ENCODE measurements at regions not wholly inside any gene's neighbourhood (a gene's known extent, or its start where the extent isn't known, plus 50 kb on each side); places are given as distances from the start of the nearest gene placed in this dataset.

DNA sequence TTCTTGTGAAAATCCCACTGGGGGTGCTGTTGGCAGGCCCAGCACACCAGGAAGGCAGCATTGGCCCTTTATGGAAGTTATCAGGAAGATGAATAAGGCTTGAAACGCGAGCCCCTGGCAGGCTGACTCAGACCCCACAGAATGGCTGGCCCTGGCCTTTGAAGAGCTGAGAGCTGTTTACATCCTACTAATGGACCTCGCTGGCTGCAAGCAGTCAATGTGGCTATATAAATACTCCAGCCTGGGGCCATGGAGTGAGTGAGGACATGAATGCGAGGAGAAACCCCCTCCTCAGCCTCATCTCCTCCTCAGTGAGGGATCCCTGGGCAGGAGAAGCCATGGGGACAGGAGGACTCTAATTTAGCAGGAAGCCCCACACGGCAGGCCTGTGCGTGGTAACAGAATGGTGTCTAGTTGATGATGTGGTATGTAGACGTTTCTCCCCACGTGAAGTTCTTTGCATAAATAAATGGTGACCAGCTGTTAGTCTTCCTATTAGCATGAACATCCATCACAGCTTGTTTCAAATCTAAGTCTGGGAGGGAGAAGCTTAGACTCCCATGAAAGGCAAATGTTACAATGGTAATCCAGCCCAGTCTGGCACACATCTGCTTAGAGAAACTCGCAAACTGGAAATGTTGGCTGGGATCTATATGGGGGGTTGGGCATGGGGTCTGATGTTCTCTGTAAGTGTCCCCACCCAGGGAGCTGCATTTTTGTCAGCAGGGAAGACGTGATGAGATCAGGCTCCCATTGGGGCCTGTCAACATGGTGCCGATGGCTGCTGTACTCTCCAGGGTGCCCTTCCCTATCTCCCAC, 175.1 kb upstream of the PITX1 start:
- ChIA-PET POLR2A (ENCODE audit: low non-redundant PET) (no interaction called here), CTCF (no interaction called here)
- H3K36me3 ChIP-seq (ENCODE audit: insufficient read depth, low read length, poor library complexity, severe bottlenecking), result no peaks in the 10 kb centered on the region
- TF ChIP-seq EZH2 (IDR thresholded peaks at IDR 0.05; ENCODE audit: borderline replicate concordance, low read depth, low read length, poor library complexity, severe bottlenecking), result no peak
- TF ChIP-seq, protein P1, sequence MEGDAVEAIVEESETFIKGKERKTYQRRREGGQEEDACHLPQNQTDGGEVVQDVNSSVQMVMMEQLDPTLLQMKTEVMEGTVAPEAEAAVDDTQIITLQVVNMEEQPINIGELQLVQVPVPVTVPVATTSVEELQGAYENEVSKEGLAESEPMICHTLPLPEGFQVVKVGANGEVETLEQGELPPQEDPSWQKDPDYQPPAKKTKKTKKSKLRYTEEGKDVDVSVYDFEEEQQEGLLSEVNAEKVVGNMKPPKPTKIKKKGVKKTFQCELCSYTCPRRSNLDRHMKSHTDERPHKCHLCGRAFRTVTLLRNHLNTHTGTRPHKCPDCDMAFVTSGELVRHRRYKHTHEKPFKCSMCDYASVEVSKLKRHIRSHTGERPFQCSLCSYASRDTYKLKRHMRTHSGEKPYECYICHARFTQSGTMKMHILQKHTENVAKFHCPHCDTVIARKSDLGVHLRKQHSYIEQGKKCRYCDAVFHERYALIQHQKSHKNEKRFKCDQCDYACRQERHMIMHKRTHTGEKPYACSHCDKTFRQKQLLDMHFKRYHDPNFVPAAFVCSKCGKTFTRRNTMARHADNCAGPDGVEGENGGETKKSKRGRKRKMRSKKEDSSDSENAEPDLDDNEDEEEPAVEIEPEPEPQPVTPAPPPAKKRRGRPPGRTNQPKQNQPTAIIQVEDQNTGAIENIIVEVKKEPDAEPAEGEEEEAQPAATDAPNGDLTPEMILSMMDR (conservative IDR thresholded peaks at IDR 0.05; ENCODE audit: low read depth, low read length), result no peak
- DNase-seq (ENCODE audit: low spot score), result peak; percentile 39
- H3K4me3 ChIP-seq (ENCODE audit: low read depth, low read length, poor library complexity, severe bottlenecking), result no peak overlapping the region
- H3K9me3 ChIP-seq (ENCODE audit: low read depth, low read length, poor library complexity, severe bottlenecking), result no peaks in the 10 kb centered on the region
- no peak overlapping the region for H3K27ac ChIP-seq (ENCODE audit: low read depth, low read length, poor library complexity, severe bottlenecking)
- no peaks in the 10 kb centered on the region for H3K27me3 ChIP-seq (replicated peaks; ENCODE audit: insufficient read depth, low read depth, low read length, poor library complexity)
- H3K4me1 ChIP-seq (ENCODE audit: insufficient read depth, low read length, poor library complexity, severe bottlenecking), result no peaks in the 10 kb centered on the region
- intact Hi-C loops (cut with micrococcal nuclease; ENCODE audit: unreplicated experiment), result no loop called here
- no TSS peak for BruUV-seq (replicated peaks)

DNA sequence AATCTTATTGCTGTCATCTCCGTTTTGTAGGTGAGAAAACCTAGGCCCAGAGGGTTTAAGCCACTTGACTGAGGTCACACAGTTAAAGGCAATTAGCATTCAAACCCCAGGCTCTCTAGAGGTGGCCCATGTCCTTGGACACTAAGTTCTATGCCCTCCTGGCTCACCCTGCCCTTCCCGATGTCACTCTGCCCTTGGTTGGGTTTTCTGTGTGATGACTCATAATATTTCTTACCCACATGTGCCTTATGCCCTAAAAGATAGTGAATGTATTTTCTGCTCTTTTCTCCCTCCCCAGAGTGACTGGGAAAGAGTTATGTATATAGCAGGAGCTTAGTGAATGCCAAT, 174.5 kb upstream of the PITX1 start:
- Histone ChIP-seq H3K27ac (ENCODE audit: low read depth, low read length, poor library complexity, severe bottlenecking) (no peak overlapping the region), H3K9me3 (ENCODE audit: low read depth, low read length, poor library complexity, severe bottlenecking) (no peaks in the 10 kb centered on the region), H3K4me3 (ENCODE audit: low read depth, low read length, poor library complexity, severe bottlenecking) (no peak overlapping the region), H3K4me1 (ENCODE audit: insufficient read depth, low read length, poor library complexity, severe bottlenecking) (no peaks in the 10 kb centered on the region), H3K27me3 (replicated peaks; ENCODE audit: insufficient read depth, low read depth, low read length, poor library complexity) (no peaks in the 10 kb centered on the region), H3K36me3 (ENCODE audit: insufficient read depth, low read length, poor library complexity, severe bottlenecking) (no peaks in the 10 kb centered on the region)
- no TSS peak for BruUV-seq (replicated peaks)
- DNase-seq (ENCODE audit: low spot score), result no peak
- intact Hi-C loops (cut with micrococcal nuclease; ENCODE audit: unreplicated experiment), result no loop called here
- CTCF ChIA-PET, result no interaction called here
- TF ChIP-seq, protein P1 (conservative IDR thresholded peaks at IDR 0.05; ENCODE audit: low read depth, low read length), result no peak
- no peak for TF ChIP-seq EZH2 (IDR thresholded peaks at IDR 0.05; ENCODE audit: borderline replicate concordance, low read depth, low read length, poor library complexity, severe bottlenecking)
- POLR2A ChIA-PET (ENCODE audit: low non-redundant PET), result no interaction called here

DNA sequence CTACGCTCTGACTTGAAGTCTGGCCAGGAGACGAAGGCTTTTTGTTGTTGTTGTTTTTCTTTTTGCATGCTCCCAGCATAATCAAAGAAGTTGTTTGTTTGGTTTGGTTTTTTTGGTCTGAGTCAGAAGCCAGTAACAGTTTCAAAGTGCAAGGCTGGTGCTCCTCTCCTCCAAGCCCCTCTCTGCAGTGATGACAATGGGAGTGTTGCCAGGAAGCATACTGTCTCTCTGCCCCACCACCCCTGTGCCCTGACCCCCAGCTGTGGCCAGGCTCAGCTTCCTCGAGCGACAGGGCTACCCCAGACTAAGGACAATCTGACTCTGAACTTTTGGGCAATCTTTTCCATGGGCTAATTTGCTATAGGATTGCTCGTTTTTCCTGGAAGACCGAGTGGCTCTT, 173.8 kb upstream of the PITX1 start:
- intact Hi-C loops (cut with micrococcal nuclease; ENCODE audit: unreplicated experiment), result no loop called here
- no peak overlapping the region for H3K27ac ChIP-seq (ENCODE audit: low read depth, low read length, poor library complexity, severe bottlenecking)
- BruUV-seq (replicated peaks), result no TSS peak
- no peak for DNase-seq (ENCODE audit: low spot score)
- H3K4me1 ChIP-seq (ENCODE audit: insufficient read depth, low read length, poor library complexity, severe bottlenecking), result no peaks in the 10 kb centered on the region
- ChIA-PET POLR2A (ENCODE audit: low non-redundant PET) (no interaction called here), CTCF (interaction anchor here (0.7 kb wide), 1 partner anchor 98 kb away, joined by 4 read pairs; no protein-coding TSS in a partner anchor)
- TF ChIP-seq, protein P1 (conservative IDR thresholded peaks at IDR 0.05; ENCODE audit: low read depth, low read length), result no peak
- TF ChIP-seq EZH2 (IDR thresholded peaks at IDR 0.05; ENCODE audit: borderline replicate concordance, low read depth, low read length, poor library complexity, severe bottlenecking), result no peak
- H3K36me3 ChIP-seq (ENCODE audit: insufficient read depth, low read length, poor library complexity, severe bottlenecking), result no peaks in the 10 kb centered on the region
- H3K9me3 ChIP-seq (ENCODE audit: low read depth, low read length, poor library complexity, severe bottlenecking), result peaks cover 4% of the 10 kb centered on the region
- peaks cover 2% of the 10 kb centered on the region for H3K27me3 ChIP-seq (replicated peaks; ENCODE audit: insufficient read depth, low read depth, low read length, poor library complexity)
- H3K4me3 ChIP-seq (ENCODE audit: low read depth, low read length, poor library complexity, severe bottlenecking), result no peak overlapping the region
